ENCODE measurements at regions not wholly inside any gene's neighbourhood (a gene's known extent, or its start where the extent isn't known, plus 50 kb on each side); places are given as distances from the start of the nearest gene placed in this dataset.

GRCh38 chr6:2497922-2498623 lies 252.6 kb downstream of the MYLK4 start (continued):
- TF ChIP-seq NCOA5 (CRISPR knock-in tag; IDR thresholded peaks at IDR 0.05) = no peak
- no peak for TF ChIP-seq HOXA9 (CRISPR knock-in tag; IDR thresholded peaks at IDR 0.05; ENCODE audit: borderline replicate concordance)
- TF ChIP-seq, protein P1, sequence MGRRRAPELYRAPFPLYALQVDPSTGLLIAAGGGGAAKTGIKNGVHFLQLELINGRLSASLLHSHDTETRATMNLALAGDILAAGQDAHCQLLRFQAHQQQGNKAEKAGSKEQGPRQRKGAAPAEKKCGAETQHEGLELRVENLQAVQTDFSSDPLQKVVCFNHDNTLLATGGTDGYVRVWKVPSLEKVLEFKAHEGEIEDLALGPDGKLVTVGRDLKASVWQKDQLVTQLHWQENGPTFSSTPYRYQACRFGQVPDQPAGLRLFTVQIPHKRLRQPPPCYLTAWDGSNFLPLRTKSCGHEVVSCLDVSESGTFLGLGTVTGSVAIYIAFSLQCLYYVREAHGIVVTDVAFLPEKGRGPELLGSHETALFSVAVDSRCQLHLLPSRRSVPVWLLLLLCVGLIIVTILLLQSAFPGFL (CRISPR knock-in tag; IDR thresholded peaks at IDR 0.05) = no peak
- no peak for TF ChIP-seq ZBTB40 (IDR thresholded peaks at IDR 0.05)
- no peak for TF ChIP-seq ZBTB40 (CRISPR knock-in tag; IDR thresholded peaks at IDR 0.05)
- TF ChIP-seq HES4 (CRISPR knock-in tag; IDR thresholded peaks at IDR 0.05; ENCODE audit: borderline replicate concordance) = no peak
- TF ChIP-seq ATF4 (CRISPR knock-in tag; IDR thresholded peaks at IDR 0.05) = no peak
- no peak for TF ChIP-seq ZNF512 (CRISPR knock-in tag; IDR thresholded peaks at IDR 0.05)
- no peak for TF ChIP-seq TOPORS (CRISPR knock-in tag; IDR thresholded peaks at IDR 0.05)
- TF ChIP-seq JUN (CRISPR knock-in tag; IDR thresholded peaks at IDR 0.05) = no peak
- no peak for TF ChIP-seq ZNF501 (CRISPR knock-in tag; IDR thresholded peaks at IDR 0.05)
